HG02970 (cell line): ENCODE measurements at regions not wholly inside any gene's neighbourhood (a gene's known extent, or its start where the extent isn't known, plus 50 kb on each side); places are given as distances from the start of the nearest gene placed in this dataset.

Experiments
- ATAC-seq: cut with Tn5 transposase; IDR thresholded peaks from one replicate; pipeline ENCODE4 v1.9.1; 2021; ENCODE audit warnings: mild to moderate bottlenecking, moderate library complexity, moderate number of reproducible peaks; ENCODE audit not compliant: unreplicated experiment, low FRiP score

- ATAC-seq = no peak
Observed at GRCh38 chr6:26149240-26149639, 62.0 kb downstream of the HFE start.

GRCh38 chr6:26152226-26153101 is 65.2 kb downstream of the HFE start:
- no peak for ATAC-seq

- ATAC-seq = no peak
Observed at GRCh38 chr6:26155061-26155930, 68.1 kb downstream of the HFE start.

GRCh38 chr6:26156105-26156849 is 69.0 kb downstream of the HFE start:
- peak; percentile 27 for ATAC-seq

GRCh38 chr6:26156850-26157250 is 69.6 kb downstream of the HFE start:
- no peak for ATAC-seq

GRCh38 chr6:26157251-26158075 is 70.2 kb downstream of the HFE start:
- peak; percentile 62 for ATAC-seq

- no peak for ATAC-seq
Observed at GRCh38 chr6:26158076-26158580, 70.9 kb downstream of the HFE start.

- ATAC-seq = no peak
Observed at GRCh38 chr6:26158581-26159356, 71.5 kb downstream of the HFE start.

GRCh38 chr6:26159357-26160273 is 72.4 kb downstream of the HFE start:
- no peak for ATAC-seq

GRCh38 chr6:26161322-26161721 is 74.1 kb downstream of the HFE start:
- ATAC-seq = no peak

GRCh38 chr6:26162399-26162798 is 75.2 kb downstream of the HFE start:
- ATAC-seq = no peak

GRCh38 chr6:26163427-26164119 is 76.3 kb downstream of the HFE start:
- ATAC-seq = no peak

GRCh38 chr6:26164120-26164505 is 76.9 kb downstream of the HFE start:
- no peak for ATAC-seq

- no peak for ATAC-seq
Observed at GRCh38 chr6:26165261-26165790, 78.1 kb downstream of the HFE start.

- ATAC-seq = no peak
Observed at GRCh38 chr6:26170181-26170580, 83.0 kb downstream of the HFE start.

- no peak for ATAC-seq
Observed at GRCh38 chr6:26170951-26171841, 84.0 kb downstream of the HFE start.
